ENCODE measurements at regions not wholly inside any gene's neighbourhood (a gene's known extent, or its start where the extent isn't known, plus 50 kb on each side); places are given as distances from the start of the nearest gene placed in this dataset.

GRCh38 chr3:81962396-81962795, 201.0 kb upstream of the GBE1 start:
- TF ChIP-seq, protein P1, sequence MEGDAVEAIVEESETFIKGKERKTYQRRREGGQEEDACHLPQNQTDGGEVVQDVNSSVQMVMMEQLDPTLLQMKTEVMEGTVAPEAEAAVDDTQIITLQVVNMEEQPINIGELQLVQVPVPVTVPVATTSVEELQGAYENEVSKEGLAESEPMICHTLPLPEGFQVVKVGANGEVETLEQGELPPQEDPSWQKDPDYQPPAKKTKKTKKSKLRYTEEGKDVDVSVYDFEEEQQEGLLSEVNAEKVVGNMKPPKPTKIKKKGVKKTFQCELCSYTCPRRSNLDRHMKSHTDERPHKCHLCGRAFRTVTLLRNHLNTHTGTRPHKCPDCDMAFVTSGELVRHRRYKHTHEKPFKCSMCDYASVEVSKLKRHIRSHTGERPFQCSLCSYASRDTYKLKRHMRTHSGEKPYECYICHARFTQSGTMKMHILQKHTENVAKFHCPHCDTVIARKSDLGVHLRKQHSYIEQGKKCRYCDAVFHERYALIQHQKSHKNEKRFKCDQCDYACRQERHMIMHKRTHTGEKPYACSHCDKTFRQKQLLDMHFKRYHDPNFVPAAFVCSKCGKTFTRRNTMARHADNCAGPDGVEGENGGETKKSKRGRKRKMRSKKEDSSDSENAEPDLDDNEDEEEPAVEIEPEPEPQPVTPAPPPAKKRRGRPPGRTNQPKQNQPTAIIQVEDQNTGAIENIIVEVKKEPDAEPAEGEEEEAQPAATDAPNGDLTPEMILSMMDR (IDR thresholded peaks at IDR 0.05; ENCODE audit: insufficient read depth, low read length), result no peak
- TF ChIP-seq POLR2AphosphoS5 (IDR thresholded peaks at IDR 0.05; ENCODE audit: low read depth), result no peak
- TF ChIP-seq, protein P2, sequence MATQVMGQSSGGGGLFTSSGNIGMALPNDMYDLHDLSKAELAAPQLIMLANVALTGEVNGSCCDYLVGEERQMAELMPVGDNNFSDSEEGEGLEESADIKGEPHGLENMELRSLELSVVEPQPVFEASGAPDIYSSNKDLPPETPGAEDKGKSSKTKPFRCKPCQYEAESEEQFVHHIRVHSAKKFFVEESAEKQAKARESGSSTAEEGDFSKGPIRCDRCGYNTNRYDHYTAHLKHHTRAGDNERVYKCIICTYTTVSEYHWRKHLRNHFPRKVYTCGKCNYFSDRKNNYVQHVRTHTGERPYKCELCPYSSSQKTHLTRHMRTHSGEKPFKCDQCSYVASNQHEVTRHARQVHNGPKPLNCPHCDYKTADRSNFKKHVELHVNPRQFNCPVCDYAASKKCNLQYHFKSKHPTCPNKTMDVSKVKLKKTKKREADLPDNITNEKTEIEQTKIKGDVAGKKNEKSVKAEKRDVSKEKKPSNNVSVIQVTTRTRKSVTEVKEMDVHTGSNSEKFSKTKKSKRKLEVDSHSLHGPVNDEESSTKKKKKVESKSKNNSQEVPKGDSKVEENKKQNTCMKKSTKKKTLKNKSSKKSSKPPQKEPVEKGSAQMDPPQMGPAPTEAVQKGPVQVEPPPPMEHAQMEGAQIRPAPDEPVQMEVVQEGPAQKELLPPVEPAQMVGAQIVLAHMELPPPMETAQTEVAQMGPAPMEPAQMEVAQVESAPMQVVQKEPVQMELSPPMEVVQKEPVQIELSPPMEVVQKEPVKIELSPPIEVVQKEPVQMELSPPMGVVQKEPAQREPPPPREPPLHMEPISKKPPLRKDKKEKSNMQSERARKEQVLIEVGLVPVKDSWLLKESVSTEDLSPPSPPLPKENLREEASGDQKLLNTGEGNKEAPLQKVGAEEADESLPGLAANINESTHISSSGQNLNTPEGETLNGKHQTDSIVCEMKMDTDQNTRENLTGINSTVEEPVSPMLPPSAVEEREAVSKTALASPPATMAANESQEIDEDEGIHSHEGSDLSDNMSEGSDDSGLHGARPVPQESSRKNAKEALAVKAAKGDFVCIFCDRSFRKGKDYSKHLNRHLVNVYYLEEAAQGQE (IDR thresholded peaks at IDR 0.05; ENCODE audit: insufficient replicate concordance, low read depth), result no peak

All from HL-60 (cell line).